Panc1 (cell line): ENCODE measurements at regions not wholly inside any gene's neighbourhood (a gene's known extent, or its start where the extent isn't known, plus 50 kb on each side); places are given as distances from the start of the nearest gene placed in this dataset.

Source experiments
- ATAC-seq: fragments of 200-7000 bp; cut with Tn5 transposase; 2 replicates; pipeline ENCODE4 v1.9.1; 2020; ENCODE audit warnings: mild to moderate bottlenecking, moderate library complexity
- BruUV-seq: library from RNA; stranded (reverse); fragments of 400-500 nt; replicated peaks from 2 replicates; lab custom pipeline; 2021; lab: Mats Ljungman, UMichigan
- CTCF ChIA-PET: fragments of 300-600 bp; sonication (Branson Sonifier 250); formaldehyde crosslinking; loops from one replicate; lab custom pipeline; 2022; ENCODE audit warnings: antibody characterized with exemption; lab: Charles Lee
- POLR2A ChIA-PET: fragments of 300-600 bp; sonication (Branson Sonifier 250); formaldehyde crosslinking; loops from one replicate; lab custom pipeline; 2022; ENCODE audit warnings: antibody characterized with exemption; lab: Charles Lee
- DNase-seq: peaks from one replicate; pipeline ENCODE4 v3.0.0-alpha.2; 2010; ENCODE audit warnings: low read depth, low spot score
- H3K27ac ChIP-seq: 2 replicates; pipeline ENCODE4 v1.5.1; 2011; ENCODE audit warnings: mild to moderate bottlenecking, low read length, inconsistent platforms
- H3K27me3 ChIP-seq: fragments of 200-500 bp; sonication (Bioruptor generic); 2 replicates; pipeline ENCODE4 v1.6.0; 2014; ENCODE audit warnings: low read length, inconsistent platforms; ENCODE audit not compliant: control insufficient read depth, insufficient read depth
- H3K36me3 ChIP-seq: fragments of 200-500 bp; sonication (Bioruptor generic); 2 replicates; pipeline ENCODE4 v1.5.1; 2014; ENCODE audit warnings: inconsistent platforms, mild to moderate bottlenecking, low read length, moderate library complexity; ENCODE audit not compliant: control insufficient read depth, insufficient read depth
- H3K4me1 ChIP-seq: 2 replicates; pipeline ENCODE4 v1.5.1; 2011; ENCODE audit warnings: inconsistent platforms, mild to moderate bottlenecking, low read length, moderate library complexity; ENCODE audit not compliant: control insufficient read depth, insufficient read depth
- H3K4me3 ChIP-seq, 2 experiments: 2 replicates each; pipeline ENCODE4 v1.5.1; 2011 to 2012; ENCODE audit warnings: low read depth in 2 of 2, low read length in 2 of 2, mild to moderate bottlenecking in 2 of 2, inconsistent platforms in 1 of 2, moderate library complexity in 1 of 2
- H3K9me3 ChIP-seq: fragments of 200-500 bp; sonication (Bioruptor generic); 2 replicates; pipeline ENCODE4 v1.5.1; 2014; ENCODE audit warnings: low read depth, mild to moderate bottlenecking, inconsistent platforms, low read length, moderate library complexity; ENCODE audit not compliant: control insufficient read depth, insufficient read depth
- CTCF ChIP-seq: fragments of 450-650 bp; IDR thresholded peaks from 2 replicates; pipeline ENCODE4 v1.5.1; 2017; ENCODE audit warnings: mild to moderate bottlenecking
- POLR2AphosphoS5 ChIP-seq: IDR thresholded peaks from 2 replicates; pipeline ENCODE4 v1.6.1; 2012; ENCODE audit warnings: mild to moderate bottlenecking, low read depth, low read length, moderate library complexity
- REST ChIP-seq, 2 experiments: IDR thresholded peaks; 2 replicates each; pipeline ENCODE4 v1.6.1; 2011 to 2012; ENCODE audit warnings: low read depth in 2 of 2, control low read depth in 1 of 2, low read length in 1 of 2, mild to moderate bottlenecking in 1 of 2, moderate library complexity in 1 of 2; ENCODE audit not compliant: insufficient read depth in 1 of 2
- SIN3A ChIP-seq: IDR thresholded peaks from 2 replicates; pipeline ENCODE4 v1.6.1; 2012; ENCODE audit warnings: low read depth, mild to moderate bottlenecking, low read length, moderate library complexity, borderline replicate concordance; ENCODE audit not compliant: insufficient read depth
- TCF7L2 ChIP-seq: IDR thresholded peaks from 2 replicates; pipeline ENCODE4 v1.6.1; 2011; ENCODE audit warnings: mild to moderate bottlenecking, low read depth, low read length, inconsistent platforms
- in situ Hi-C: cut with HindIII; loops from 2 replicates; pipeline ENCODE4 v1.10.0; 2016; ENCODE audit warnings: low sequenced_read_pairs, low pct_unique_long_range_greater_than_20kb
- intact Hi-C: fragments of 100-400 bp; cut with micrococcal nuclease; formaldehyde crosslinking; loops from one replicate; pipeline ENCODE4 v1.10.0; 2022; ENCODE audit not compliant: unreplicated experiment

GRCh38 chrX:34880656-34881055 lies 61.9 kb upstream of the FAM47B start:
- in situ Hi-C loops: no loop called here
- ATAC-seq (no peak), DNase-seq (no peak)
- H3K9me3 ChIP-seq: no peaks in the 10 kb centered on the region
- ChIA-PET CTCF (no interaction called here), POLR2A (no interaction called here)
- H3K27ac ChIP-seq: no peak overlapping the region
- BruUV-seq: no TSS peak
- no peak overlapping the region for H3K4me3 ChIP-seq
- no peak for TF ChIP-seq CTCF
- TF ChIP-seq POLR2AphosphoS5: no peak
- TF ChIP-seq TCF7L2: no peak
- no peak for TF ChIP-seq REST (IDR thresholded peaks at IDR 0.05; ENCODE audit: insufficient read depth in 1 of 2, low read depth in 2 of 2, low read length in 1 of 2)
- no peak for TF ChIP-seq SIN3A
- H3K36me3 ChIP-seq: no peaks in the 10 kb centered on the region
- H3K4me1 ChIP-seq: no peaks in the 10 kb centered on the region
- no peaks in the 10 kb centered on the region for H3K27me3 ChIP-seq
- intact Hi-C loops: no loop called here

- DNase-seq: no peak
- BruUV-seq: no TSS peak
- Histone ChIP-seq H3K27me3 (no peaks in the 10 kb centered on the region), H3K9me3 (no peaks in the 10 kb centered on the region), H3K4me3 (no peak overlapping the region), H3K4me1 (no peaks in the 10 kb centered on the region), H3K36me3 (no peaks in the 10 kb centered on the region), H3K27ac (no peak overlapping the region)
- ATAC-seq: no peak
- POLR2A ChIA-PET: no interaction called here
- intact Hi-C loops: no loop called here
- TF ChIP-seq POLR2AphosphoS5: no peak
- in situ Hi-C loops: no loop called here
- CTCF ChIA-PET: no interaction called here
Measured at GRCh38 chrX:34881671-34882070, 60.9 kb upstream of the FAM47B start.

- POLR2A ChIA-PET: no interaction called here
- TF ChIP-seq POLR2AphosphoS5 (no peak), SIN3A (no peak), CTCF (no peak), REST (IDR thresholded peaks at IDR 0.05; ENCODE audit: insufficient read depth in 1 of 2, low read depth in 2 of 2, low read length in 1 of 2) (no peak), TCF7L2 (no peak)
- intact Hi-C loops (no loop called here), in situ Hi-C loops (no loop called here)
- DNase-seq: peak; percentile 24
- Histone ChIP-seq H3K36me3 (no peaks in the 10 kb centered on the region), H3K27ac (no peak overlapping the region), H3K27me3 (no peaks in the 10 kb centered on the region), H3K9me3 (no peaks in the 10 kb centered on the region), H3K4me3 (no peak overlapping the region), H3K4me1 (no peaks in the 10 kb centered on the region)
- no peak for ATAC-seq
- CTCF ChIA-PET: no interaction called here
- BruUV-seq: no TSS peak
Measured at GRCh38 chrX:34884817-34885216, 57.8 kb upstream of the FAM47B start.
